ENCODE measurements at regions not wholly inside any gene's neighbourhood (a gene's known extent, or its start where the extent isn't known, plus 50 kb on each side); places are given as distances from the start of the nearest gene placed in this dataset.

- Histone ChIP-seq H3K9me3 (ENCODE audit: control insufficient read depth, low read length) (no peaks in the 10 kb centered on the region), H3K36me3 (ENCODE audit: control insufficient read depth, insufficient read depth, low read length) (no peaks in the 10 kb centered on the region), H3K27ac (ENCODE audit: insufficient read depth, low read depth, low read length, poor library complexity, severe bottlenecking) (no peak overlapping the region), H3K4me3 (ENCODE audit: insufficient read depth, low read depth, low read length) (no peak overlapping the region), H3K4me1 (ENCODE audit: control insufficient read depth, insufficient read depth, low read length) (peaks cover 21% of the 10 kb centered on the region), H3K27me3 (ENCODE audit: control insufficient read depth, insufficient read depth, low read length, poor library complexity, severe bottlenecking) (peaks cover 95% of the 10 kb centered on the region)
- 70 to 97% methylated on average over 3 of the region's 4 CpGs for WGBS, 2 experiments
Observed at GRCh38 chr5:73231246-73231778, 58.3 kb downstream of the TMEM174 start.

- Histone ChIP-seq H3K36me3 (ENCODE audit: control insufficient read depth, insufficient read depth, low read length) (no peaks in the 10 kb centered on the region), H3K27me3 (ENCODE audit: control insufficient read depth, insufficient read depth, low read length, poor library complexity, severe bottlenecking) (peaks cover 95% of the 10 kb centered on the region)
- WGBS, 2 experiments = 39 to 49% methylated on average over 58 of the region's 58 CpGs
Observed at GRCh38 chr5:73230264-73231245, 57.6 kb downstream of the TMEM174 start.

GRCh38 chr5:73229271-73229670, 56.3 kb downstream of the TMEM174 start:
- H3K4me3 ChIP-seq (ENCODE audit: insufficient read depth, low read depth, low read length) = no peak overlapping the region
- no peaks in the 10 kb centered on the region for H3K9me3 ChIP-seq (ENCODE audit: control insufficient read depth, low read length)
- 92 to 100% methylated on average over 1 of the region's 1 CpG for WGBS, 2 experiments
- no peaks in the 10 kb centered on the region for H3K36me3 ChIP-seq (ENCODE audit: control insufficient read depth, insufficient read depth, low read length)
- H3K4me1 ChIP-seq (ENCODE audit: control insufficient read depth, insufficient read depth, low read length) = peaks cover 17% of the 10 kb centered on the region
- peaks cover 94% of the 10 kb centered on the region for H3K27me3 ChIP-seq (ENCODE audit: control insufficient read depth, insufficient read depth, low read length, poor library complexity, severe bottlenecking)
- H3K27ac ChIP-seq (ENCODE audit: insufficient read depth, low read depth, low read length, poor library complexity, severe bottlenecking) = no peak overlapping the region

More at GRCh38 chr5:73230264-73231245, 57.6 kb downstream of the TMEM174 start:
- Histone ChIP-seq H3K4me3 (ENCODE audit: insufficient read depth, low read depth, low read length) (no peak overlapping the region), H3K4me1 (ENCODE audit: control insufficient read depth, insufficient read depth, low read length) (peaks cover 21% of the 10 kb centered on the region), H3K9me3 (ENCODE audit: control insufficient read depth, low read length) (no peaks in the 10 kb centered on the region), H3K27ac (ENCODE audit: insufficient read depth, low read depth, low read length, poor library complexity, severe bottlenecking) (no peak overlapping the region)

- Histone ChIP-seq H3K27me3 (ENCODE audit: control insufficient read depth, insufficient read depth, low read length, poor library complexity, severe bottlenecking) (peaks cover 82% of the 10 kb centered on the region), H3K27ac (ENCODE audit: insufficient read depth, low read depth, low read length, poor library complexity, severe bottlenecking) (no peak overlapping the region), H3K36me3 (ENCODE audit: control insufficient read depth, insufficient read depth, low read length) (no peaks in the 10 kb centered on the region), H3K4me3 (ENCODE audit: insufficient read depth, low read depth, low read length) (no peak overlapping the region), H3K4me1 (ENCODE audit: control insufficient read depth, insufficient read depth, low read length) (peaks cover 14% of the 10 kb centered on the region), H3K9me3 (ENCODE audit: control insufficient read depth, low read length) (no peaks in the 10 kb centered on the region)
- 94 to 95% methylated on average over 7 of the region's 7 CpGs for WGBS, 2 experiments
Observed at GRCh38 chr5:73228052-73228451, 55.1 kb downstream of the TMEM174 start.

All from ectodermal cell (in vitro differentiated cells).